K562 (cell line): ENCODE measurements at regions not wholly inside any gene's neighbourhood (a gene's known extent, or its start where the extent isn't known, plus 50 kb on each side); places are given as distances from the start of the nearest gene placed in this dataset.

ENCODE experiments used
- ATAC-seq: fragments of 200-7000 bp; cut with Tn5 transposase; 3 replicates; pipeline ENCODE4 v1.9.1; 2020; ENCODE audit warnings: moderate library complexity
- BruUV-seq: library from RNA; stranded (reverse); fragments of 400-500 nt; replicated peaks from 2 replicates; lab custom pipeline; 2021; lab: Mats Ljungman, UMichigan
- CTCF ChIA-PET: fragments of 300-600 bp; formaldehyde crosslinking; extraction: SDS; loops from one replicate; lab custom pipeline; 2021; ENCODE audit warnings: low intra/inter-chr PET ratio; lab: Yijun Ruan, JAX
- POLR2A ChIA-PET: fragments of 300-600, 350-650 bp; sonication (Branson Sonifier 250); formaldehyde crosslinking; extraction: SDS; loops from one replicate; lab custom pipeline; 2021; ENCODE audit warnings: antibody characterized with exemption, inconsistent platforms; lab: Yijun Ruan, JAX
- DNase-seq, 4 experiments: peaks; one replicate each; pipeline versions ENCODE4 v3.0.0 to v3.0.0-alpha.2; 2011 to 2018; ENCODE audit warnings: low spot score in 3 of 4, mixed read lengths in 3 of 4; ENCODE audit errors: extremely low read depth in 1 of 4
- FAIRE-seq: peaks from 2 replicates; lab custom pipeline; 2011; peaks lifted over from hg19 to GRCh38; lab: Jason Lieb, UNC
- H2AFZ ChIP-seq: 2 replicates; pipeline ENCODE4 v1.6.0; 2011; ENCODE audit warnings: low read depth, low read length, control low read depth, inconsistent platforms
- H3K27ac ChIP-seq: fragments of 200-600 bp; 3 replicates; pipeline ENCODE4 v1.8.0; 2011; ENCODE audit warnings: low read depth, mild to moderate bottlenecking, control low read depth, inconsistent platforms, low read length, moderate library complexity, mixed read lengths; ENCODE audit errors: extremely low read depth
- H3K27me3 ChIP-seq, 2 experiments: fragments of 300-600 bp in 1 of 2; 2 replicates in 1 of 2; 3 replicates in 1 of 2; pipeline versions ENCODE4 v1.6.0 to v1.8.0; 2011; ENCODE audit warnings: inconsistent platforms in 2 of 2, low read length in 2 of 2, mild to moderate bottlenecking in 1 of 2, mixed read lengths in 1 of 2, moderate library complexity in 1 of 2; ENCODE audit not compliant: control insufficient read depth in 2 of 2, insufficient read depth in 2 of 2
- H3K36me3 ChIP-seq: fragments of 300-600 bp; 3 replicates; pipeline ENCODE4 v1.8.0; 2011; ENCODE audit warnings: mild to moderate bottlenecking, low read length, inconsistent platforms; ENCODE audit not compliant: control insufficient read depth, insufficient read depth
- H3K4me1 ChIP-seq, 2 experiments: fragments of 200-600 bp in 1 of 2; replicated peaks in 1 of 2; 2 replicates in 1 of 2; 3 replicates in 1 of 2; pipeline versions ENCODE4 v1.5.1 to v1.8.0; 2011; ENCODE audit warnings: inconsistent platforms in 2 of 2, low read length in 2 of 2, mild to moderate bottlenecking in 1 of 2, mixed read lengths in 1 of 2, moderate library complexity in 1 of 2; ENCODE audit not compliant: control insufficient read depth in 2 of 2, insufficient read depth in 2 of 2
- H3K4me2 ChIP-seq: 2 replicates; pipeline ENCODE4 v1.6.1; 2011; ENCODE audit warnings: low read length, control low read depth, inconsistent platforms, mixed read lengths; ENCODE audit not compliant: insufficient read depth
- H3K4me3 ChIP-seq: fragments of 200-600 bp; sonication (generic), shearing (Covaris generic); 2 replicates; pipeline ENCODE4 v1.5.1; 2016; ENCODE audit warnings: control low read depth, inconsistent platforms
- H3K79me2 ChIP-seq: fragments of 200-600 bp; 3 replicates; pipeline ENCODE4 v1.8.0; 2011; ENCODE audit warnings: low read length, inconsistent platforms; ENCODE audit not compliant: control insufficient read depth, insufficient read depth
- H3K9ac ChIP-seq, 2 experiments: 2 replicates each; pipeline versions ENCODE4 v1.6.0 to v1.6.1; 2011; ENCODE audit warnings: low read depth in 2 of 2, low read length in 2 of 2, control low read depth in 1 of 2, inconsistent platforms in 1 of 2, mild to moderate bottlenecking in 1 of 2, mixed read lengths in 1 of 2; ENCODE audit not compliant: insufficient read depth in 1 of 2
- H3K9me1 ChIP-seq: one replicate; pipeline ENCODE4 v1.6.0; 2011; ENCODE audit warnings: inconsistent platforms, mild to moderate bottlenecking, low read length, moderate library complexity; ENCODE audit not compliant: control insufficient read depth, insufficient read depth
- H3K9me3 ChIP-seq: replicated peaks from 2 replicates; pipeline ENCODE4 v1.5.1; 2011; ENCODE audit warnings: low read depth, low read length, inconsistent platforms; ENCODE audit not compliant: control insufficient read depth, insufficient read depth
- H4K20me1 ChIP-seq: replicated peaks from 2 replicates; pipeline ENCODE4 v1.6.1; 2011; ENCODE audit warnings: low read length, inconsistent platforms, mixed read lengths; ENCODE audit not compliant: control insufficient read depth, insufficient read depth
- PCBP1 ChIP-seq: fragments of 200-400 bp; formaldehyde crosslinking; IDR thresholded peaks from 2 replicates; pipeline ENCODE4 v1.6.1; 2018; ENCODE audit warnings: mild to moderate bottlenecking, low read depth, low read length; ENCODE audit not compliant: poor library complexity, severe bottlenecking
- SFPQ ChIP-seq: fragments of 200-400 bp; formaldehyde crosslinking; IDR thresholded peaks from 2 replicates; pipeline ENCODE4 v1.6.1; 2017; ENCODE audit warnings: mild to moderate bottlenecking, low read depth, low read length, moderate library complexity
- XRCC5 ChIP-seq: fragments of 200-400 bp; formaldehyde crosslinking; IDR thresholded peaks from 2 replicates; pipeline ENCODE4 v1.6.1; 2017; ENCODE audit warnings: low read depth, mild to moderate bottlenecking, low read length
- ZBTB26 ChIP-seq: fragments of 450-650 bp; formaldehyde crosslinking; IDR thresholded peaks from 2 replicates; pipeline ENCODE4 v1.4.0; 2022; ENCODE audit warnings: missing genetic modification characterization
- ZNF146 ChIP-seq: IDR thresholded peaks from one replicate; pipeline ENCODE4 v1.6.1; 2018; ENCODE audit warnings: missing compliant biosample characterization; ENCODE audit not compliant: unreplicated experiment
- WGBS: fragments of 100-300 bp; shearing (Covaris generic); methylation state at CpG from one replicate; pipeline ENCODE4 v1.1.6; 2016; ENCODE audit warnings: low coverage, mixed read lengths; ENCODE audit not compliant: insufficient coverage; ENCODE audit errors: missing lambda C conversion rate; 5-methylcytosine and 5-hydroxymethylcytosine counted together
- in situ Hi-C: fragments of 300-500 bp; cut with MboI; formaldehyde crosslinking; loops from 4 replicates; pipeline ENCODE4 v1.15.0; 2018; ENCODE audit warnings: inconsistent platforms, mixed read lengths
- intact Hi-C: fragments of 100-400 bp; cut with micrococcal nuclease; formaldehyde crosslinking; loops from 2 replicates; pipeline ENCODE4 v1.14.2; 2022

- no peak for TF ChIP-seq ZNF146 (CRISPR knock-in tag)
- TF ChIP-seq ZBTB26 = no peak
- TF ChIP-seq PCBP1 = no peak
- no peak for TF ChIP-seq XRCC5
- no peak for TF ChIP-seq SFPQ
- TF ChIP-seq, all 486 proteins: peak for 0
- BruUV-seq = no TSS peak
- no peak for ATAC-seq
- no peak overlapping the region for H3K9ac ChIP-seq
- DNase-seq = no peak
- no peaks in the 10 kb centered on the region for H3K9me3 ChIP-seq
- H3K4me3 ChIP-seq = no peak overlapping the region
- WGBS = 0% methylated on average over 2 of the region's 2 CpGs
- no peak overlapping the region for H3K27ac ChIP-seq
- H3K4me1 ChIP-seq = no peaks in the 10 kb centered on the region
- no peaks in the 10 kb centered on the region for H4K20me1 ChIP-seq
- H3K27me3 ChIP-seq = no peaks in the 10 kb centered on the region
- POLR2A ChIA-PET = no interaction called here
- in situ Hi-C loops = no loop called here
- H2AFZ ChIP-seq = no peak overlapping the region
- no peak overlapping the region for H3K4me2 ChIP-seq
- CTCF ChIA-PET = no interaction called here
- H3K36me3 ChIP-seq = no peaks in the 10 kb centered on the region
- FAIRE-seq = no peak
- intact Hi-C loops = no loop called here
- no peaks in the 10 kb centered on the region for H3K79me2 ChIP-seq
- H3K9me1 ChIP-seq = no peaks in the 10 kb centered on the region
These were observed 187.8 kb upstream of the JAG1 start for GRCh38 chr20:10861619-10862018.
